GM12878 (cell line): ENCODE measurements at regions not wholly inside any gene's neighbourhood (a gene's known extent, or its start where the extent isn't known, plus 50 kb on each side); places are given as distances from the start of the nearest gene placed in this dataset.

Experiments
- ATAC-seq: fragments of 200-7000 bp; cut with Tn5 transposase; 3 replicates; pipeline ENCODE4 v1.9.1; 2020; ENCODE audit warnings: mild to moderate bottlenecking, moderate library complexity
- BruUV-seq: library from RNA; stranded (reverse); fragments of 400-500 nt; replicated peaks from 2 replicates; lab custom pipeline; 2021; lab: Mats Ljungman, UMichigan
- CTCF ChIA-PET: fragments of 300-600 bp; sonication (Branson Sonifier 250); formaldehyde crosslinking; extraction: SDS; loops from one replicate; lab custom pipeline; 2021; ENCODE audit warnings: inconsistent platforms; lab: Yijun Ruan, JAX
- POLR2A ChIA-PET: fragments of 350-600 bp; formaldehyde crosslinking; extraction: SDS; loops from one replicate; lab custom pipeline; 2021; ENCODE audit warnings: inconsistent platforms; lab: Charles Lee
- RAD21 ChIA-PET: fragments of 300-600 bp; sonication (Branson Sonifier 250); formaldehyde crosslinking; loops from one replicate; lab custom pipeline; 2023; ENCODE audit warnings: antibody characterized with exemption; ENCODE audit not compliant: unreplicated experiment; lab: Charles Lee
- SMC1A ChIA-PET: fragments of 300-600 bp; sonication (Branson Sonifier 250); formaldehyde crosslinking; loops from one replicate; lab custom pipeline; 2023; ENCODE audit not compliant: unreplicated experiment, uncharacterized antibody; lab: Charles Lee
- DNase-seq: peaks from one replicate; pipeline ENCODE4 v3.0.0-alpha.2; 2011; ENCODE audit warnings: low read depth, low spot score
- FAIRE-seq: peaks from 3 replicates; lab custom pipeline; 2011; peaks lifted over from hg19 to GRCh38; lab: Jason Lieb, UNC
- H2AFZ ChIP-seq: 2 replicates; pipeline ENCODE4 v1.6.0; 2011; ENCODE audit warnings: low read depth, low read length, control low read depth; ENCODE audit not compliant: control insufficient read depth
- H3K27ac ChIP-seq: 2 replicates; pipeline ENCODE4 v1.5.1; 2011; ENCODE audit warnings: control low read depth; ENCODE audit not compliant: control insufficient read depth, insufficient read depth
- H3K27me3 ChIP-seq, 2 experiments: replicated peaks in 1 of 2; 2 replicates each; pipeline versions ENCODE4 v1.6.0 to v1.6.1; 2011; ENCODE audit warnings: low read length in 1 of 2; ENCODE audit not compliant: control insufficient read depth in 2 of 2, insufficient read depth in 2 of 2
- H3K36me3 ChIP-seq, 2 experiments: 2 replicates each; pipeline ENCODE4 v1.5.1; 2011; ENCODE audit warnings: low read length in 1 of 2; ENCODE audit not compliant: control insufficient read depth in 2 of 2, insufficient read depth in 2 of 2
- H3K4me1 ChIP-seq: 2 replicates; pipeline ENCODE4 v1.6.1; 2011; ENCODE audit warnings: mild to moderate bottlenecking, low read length, moderate library complexity, mixed read lengths; ENCODE audit not compliant: control insufficient read depth, insufficient read depth
- H3K4me2 ChIP-seq: 2 replicates; pipeline ENCODE4 v1.6.0; 2011; ENCODE audit warnings: control low read depth; ENCODE audit not compliant: control insufficient read depth, insufficient read depth
- H3K4me3 ChIP-seq: fragments of 200-600 bp; sonication (generic); 2 replicates; pipeline ENCODE4 v1.5.1; 2016
- H3K79me2 ChIP-seq: 2 replicates; pipeline ENCODE4 v1.6.0; 2011; ENCODE audit warnings: low read length; ENCODE audit not compliant: control insufficient read depth, insufficient read depth
- H3K9ac ChIP-seq: 2 replicates; pipeline ENCODE4 v1.8.0; 2011; ENCODE audit warnings: low read length, control low read depth, mixed read lengths; ENCODE audit not compliant: control insufficient read depth, insufficient read depth
- H3K9me3 ChIP-seq: replicated peaks from 3 replicates; pipeline ENCODE4 v1.5.1; 2011; ENCODE audit warnings: mild to moderate bottlenecking, low read length; ENCODE audit not compliant: control insufficient read depth, insufficient read depth
- H4K20me1 ChIP-seq: 2 replicates; pipeline ENCODE4 v1.6.0; 2011; ENCODE audit not compliant: control insufficient read depth, insufficient read depth
- BRCA1 ChIP-seq: IDR thresholded peaks from 2 replicates; pipeline ENCODE4 v1.6.1; 2011; ENCODE audit warnings: low read depth, low read length, improper control_type of control experiment
- EP300 ChIP-seq, 2 experiments: fragments of 150-350 bp in 1 of 2; IDR thresholded peaks; 2 replicates each; pipeline ENCODE4 v1.6.1; 2011 to 2012; ENCODE audit warnings: low read depth in 2 of 2, low read length in 2 of 2, borderline replicate concordance in 1 of 2, improper control_type of control experiment in 1 of 2, inconsistent platforms in 1 of 2; ENCODE audit not compliant: control insufficient read depth in 1 of 2
- FOS ChIP-seq: IDR thresholded peaks from 3 replicates; pipeline ENCODE4 v1.6.1; 2011; ENCODE audit warnings: borderline replicate concordance; ENCODE audit not compliant: insufficient read length; ENCODE audit errors: extremely low read depth
- FOXK2 ChIP-seq: fragments of 450-650 bp; IDR thresholded peaks from 2 replicates; pipeline ENCODE4 v1.6.1; 2017; ENCODE audit warnings: mild to moderate bottlenecking, moderate library complexity
- GATAD2B ChIP-seq: fragments of 450-650 bp; conservative IDR thresholded peaks from 2 replicates; pipeline ENCODE4 v1.6.1; 2017; ENCODE audit warnings: low read depth, mild to moderate bottlenecking, moderate library complexity
- KDM1A ChIP-seq: fragments of 200-600 bp; sonication (generic); IDR thresholded peaks from 2 replicates; pipeline ENCODE4 v1.6.1; 2016; ENCODE audit warnings: borderline replicate concordance
- MXI1 ChIP-seq: fragments of 150-350 bp; IDR thresholded peaks from 2 replicates; pipeline ENCODE4 v1.6.1; 2011; ENCODE audit warnings: low read depth, mild to moderate bottlenecking, inconsistent platforms, low read length, improper control_type of control experiment
- MYB ChIP-seq: fragments of 150-350 bp; IDR thresholded peaks from 2 replicates; pipeline ENCODE4 v1.6.1; 2014; ENCODE audit warnings: mild to moderate bottlenecking, low read depth, low read length, borderline replicate concordance
- RAD51 ChIP-seq: fragments of 450-650 bp; IDR thresholded peaks from 2 replicates; pipeline ENCODE4 v1.6.1; 2016; ENCODE audit warnings: moderate library complexity, mild to moderate bottlenecking, inconsistent platforms
- RFX5 ChIP-seq: IDR thresholded peaks from 2 replicates; pipeline ENCODE4 v1.6.1; 2011; ENCODE audit warnings: low read depth, low read length, improper control_type of control experiment
- TCF12 ChIP-seq: IDR thresholded peaks from 2 replicates; pipeline ENCODE4 v1.6.1; 2011; ENCODE audit warnings: low read depth, mild to moderate bottlenecking, low read length
- YBX1 ChIP-seq: fragments of 450-650 bp; IDR thresholded peaks from 2 replicates; pipeline ENCODE4 v1.6.1; 2016; ENCODE audit warnings: antibody characterized with exemption
- ZBED1 ChIP-seq: IDR thresholded peaks from 2 replicates; pipeline ENCODE4 v1.6.1; 2016; ENCODE audit warnings: borderline replicate concordance
- ZNF207 ChIP-seq: fragments of 450-650 bp; IDR thresholded peaks from 2 replicates; pipeline ENCODE4 v1.6.1; 2014; ENCODE audit warnings: antibody characterized with exemption, mild to moderate bottlenecking, borderline replicate concordance
- WGBS: methylation state at CpG from one replicate; pipeline ENCODE4 v1.1.6; 2016; ENCODE audit warnings: low lambda C conversion rate; ENCODE audit not compliant: insufficient replicate concordance, insufficient coverage; ENCODE audit errors: missing lambda C conversion rate; 5-methylcytosine and 5-hydroxymethylcytosine counted together
- in situ Hi-C: fragments of 300-500 bp; cut with MboI; formaldehyde crosslinking; loops from 9 replicates; pipeline ENCODE4 v1.14.3; 2018; ENCODE audit warnings: mixed read lengths
- intact Hi-C: fragments of 100-400 bp; cut with micrococcal nuclease; formaldehyde crosslinking; loops from one replicate; pipeline ENCODE4 v1.14.2; 2022; ENCODE audit not compliant: unreplicated experiment
- TF ChIP-seq, protein P1 (sequence below): fragments of 450-650 bp; IDR thresholded peaks from 2 replicates; pipeline ENCODE4 v1.6.1; 2017; ENCODE audit warnings: mild to moderate bottlenecking, low read depth, inconsistent platforms; ENCODE audit not compliant: poor library complexity, severe bottlenecking

DNA sequence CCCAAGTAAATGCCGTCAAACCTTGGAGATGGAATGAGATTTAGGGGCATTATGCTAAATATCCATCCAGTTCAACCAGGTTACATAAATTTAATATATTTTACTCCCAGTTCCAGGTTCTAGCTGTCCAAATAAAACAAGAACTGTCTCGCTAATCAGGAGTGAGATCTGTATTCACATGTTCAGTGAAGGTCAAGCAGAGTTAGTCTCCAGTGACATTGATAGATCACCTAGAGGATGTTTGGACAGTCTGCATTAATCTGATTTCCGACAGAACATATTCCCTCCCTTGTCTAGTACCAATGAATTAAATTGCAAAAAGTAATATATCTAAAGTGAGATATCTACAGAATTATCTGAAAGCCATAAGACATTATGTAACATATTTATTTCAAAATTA, 979.4 kb upstream of the CNTNAP5 start:
- Histone ChIP-seq H3K9ac (no peak overlapping the region), H3K4me2 (no peak overlapping the region), H3K27me3 (no peaks in the 10 kb centered on the region), H4K20me1 (no peaks in the 10 kb centered on the region), H3K4me1 (no peaks in the 10 kb centered on the region), H3K36me3 (no peaks in the 10 kb centered on the region), H3K4me3 (no peak overlapping the region), H2AFZ (no peak overlapping the region), H3K27ac (no peak overlapping the region), H3K9me3 (no peaks in the 10 kb centered on the region), H3K79me2 (no peaks in the 10 kb centered on the region)
- ChIA-PET POLR2A (no interaction called here), SMC1A (no interaction called here), CTCF (no interaction called here), RAD21 (no interaction called here)
- ATAC-seq (no peak), FAIRE-seq (no peak), DNase-seq (no peak)
- in situ Hi-C loops = no loop called here
- no TSS peak for BruUV-seq
- intact Hi-C loops = no loop called here
- 23% methylated on average over 3 of the region's 3 CpGs for WGBS
- no peak for TF ChIP-seq TCF12
- TF ChIP-seq GATAD2B = no peak
- TF ChIP-seq FOXK2 = no peak
- no peak for TF ChIP-seq YBX1
- TF ChIP-seq FOS = no peak
- TF ChIP-seq MYB = no peak
- TF ChIP-seq ZBED1 = no peak
- no peak for TF ChIP-seq MXI1
- TF ChIP-seq, protein P1, sequence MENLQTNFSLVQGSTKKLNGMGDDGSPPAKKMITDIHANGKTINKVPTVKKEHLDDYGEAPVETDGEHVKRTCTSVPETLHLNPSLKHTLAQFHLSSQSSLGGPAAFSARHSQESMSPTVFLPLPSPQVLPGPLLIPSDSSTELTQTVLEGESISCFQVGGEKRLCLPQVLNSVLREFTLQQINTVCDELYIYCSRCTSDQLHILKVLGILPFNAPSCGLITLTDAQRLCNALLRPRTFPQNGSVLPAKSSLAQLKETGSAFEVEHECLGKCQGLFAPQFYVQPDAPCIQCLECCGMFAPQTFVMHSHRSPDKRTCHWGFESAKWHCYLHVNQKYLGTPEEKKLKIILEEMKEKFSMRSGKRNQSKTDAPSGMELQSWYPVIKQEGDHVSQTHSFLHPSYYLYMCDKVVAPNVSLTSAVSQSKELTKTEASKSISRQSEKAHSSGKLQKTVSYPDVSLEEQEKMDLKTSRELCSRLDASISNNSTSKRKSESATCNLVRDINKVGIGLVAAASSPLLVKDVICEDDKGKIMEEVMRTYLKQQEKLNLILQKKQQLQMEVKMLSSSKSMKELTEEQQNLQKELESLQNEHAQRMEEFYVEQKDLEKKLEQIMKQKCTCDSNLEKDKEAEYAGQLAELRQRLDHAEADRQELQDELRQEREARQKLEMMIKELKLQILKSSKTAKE = no peak
- TF ChIP-seq KDM1A = no peak
- no peak for TF ChIP-seq RAD51
- no peak for TF ChIP-seq RFX5
- TF ChIP-seq ZNF207 = no peak
- TF ChIP-seq EP300 (IDR thresholded peaks at IDR 0.05; ENCODE audit: borderline replicate concordance in 1 of 2, control insufficient read depth in 1 of 2, low read depth in 2 of 2, low read length in 2 of 2) = no peak
- no peak for TF ChIP-seq BRCA1
